GM19240 (cell line): ENCODE measurements at regions not wholly inside any gene's neighbourhood (a gene's known extent, or its start where the extent isn't known, plus 50 kb on each side); places are given as distances from the start of the nearest gene placed in this dataset.

Experiments used
- DNase-seq: peaks from one replicate; pipeline ENCODE4 v3.0.0; 2011; ENCODE audit warnings: low spot score; ENCODE audit not compliant: insufficient read length

DNA sequence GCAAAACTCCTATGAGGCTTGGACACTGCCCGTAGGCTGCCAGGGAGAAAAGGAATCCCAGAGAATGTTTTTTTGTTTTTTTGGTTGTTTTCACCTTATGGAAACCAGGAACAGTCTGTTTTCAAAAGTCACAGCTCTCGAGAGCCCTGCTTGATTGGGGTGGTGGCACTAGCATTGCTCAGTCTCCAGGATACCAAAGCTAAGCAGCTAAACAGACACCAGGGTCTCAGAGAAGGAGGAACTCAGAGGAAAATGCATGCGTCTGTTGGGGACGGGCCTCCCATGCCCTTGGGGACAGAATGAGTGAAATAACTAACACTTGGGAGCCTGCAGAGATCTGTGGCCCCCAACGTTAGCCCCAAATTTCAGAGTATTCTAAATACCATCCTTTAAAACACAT is 178.8 kb downstream of the SOX9 start:
- DNase-seq: no peak

DNA sequence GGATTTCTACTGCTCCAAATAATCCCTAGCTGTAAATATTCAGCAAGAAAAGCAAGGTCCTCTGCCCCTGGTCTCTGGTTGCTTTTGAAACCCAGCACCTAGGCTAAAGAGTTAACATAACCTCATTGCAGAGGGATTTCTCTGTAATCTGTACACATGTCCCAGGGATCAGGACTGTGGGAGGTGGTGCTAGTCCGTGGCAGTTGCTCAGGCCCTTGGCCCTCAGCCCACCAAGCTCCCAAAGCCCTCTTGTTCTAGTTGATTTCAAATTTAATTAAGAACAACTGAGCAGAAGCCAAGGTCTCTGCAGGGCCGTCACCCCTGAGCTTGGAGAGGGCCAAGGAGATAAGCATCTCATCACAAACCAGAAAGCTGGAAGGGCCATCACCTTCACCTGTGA is 181.1 kb downstream of the SOX9 start:
- no peak for DNase-seq

DNA sequence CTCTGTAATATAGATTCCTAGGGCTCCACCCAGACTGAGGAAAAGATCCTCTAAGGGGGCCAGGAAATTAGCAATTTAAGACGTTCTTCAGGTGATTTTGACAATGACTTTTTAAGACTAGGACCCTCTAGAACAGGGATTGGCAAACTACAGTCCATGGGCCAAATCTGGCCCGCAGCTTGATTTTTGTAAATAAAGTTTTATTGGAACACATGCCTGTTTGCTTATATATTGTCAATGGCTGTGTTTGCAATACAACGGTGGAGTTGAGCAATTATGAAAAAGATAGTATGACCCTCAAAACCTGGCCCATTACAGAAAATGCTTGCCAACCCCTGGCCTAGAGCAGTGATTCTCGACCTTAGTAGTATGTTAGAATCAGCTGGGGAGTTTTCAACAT is 181.9 kb downstream of the SOX9 start:
- no peak for DNase-seq

- DNase-seq: no peak
Observed at GRCh38 chr17:72303787-72304733, 183.2 kb downstream of the SOX9 start.

GRCh38 chr17:72304859-72305258 is 184.0 kb downstream of the SOX9 start:
- no peak for DNase-seq

GRCh38 chr17:72305472-72305871 is 184.7 kb downstream of the SOX9 start:
- no peak for DNase-seq

DNA sequence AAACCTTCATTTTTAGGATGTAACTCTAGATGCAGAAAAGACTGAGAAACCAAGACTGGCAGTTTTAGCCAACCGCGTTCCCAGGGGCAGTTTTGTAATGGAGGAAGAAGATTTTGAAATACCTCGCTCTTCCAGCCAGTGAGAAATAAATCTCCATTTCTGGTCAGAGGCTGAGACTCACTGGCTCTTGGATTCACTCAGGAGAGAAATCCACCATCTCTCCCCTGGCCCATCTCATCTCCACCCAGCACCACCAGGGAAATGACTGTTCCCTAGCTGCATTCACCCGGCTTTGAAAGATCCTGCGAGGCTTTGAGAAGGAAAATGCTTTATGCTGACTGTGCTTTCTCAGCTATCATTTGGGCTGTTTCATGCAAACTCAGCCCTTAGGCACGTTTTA is 185.2 kb downstream of the SOX9 start:
- DNase-seq: no peak

DNA sequence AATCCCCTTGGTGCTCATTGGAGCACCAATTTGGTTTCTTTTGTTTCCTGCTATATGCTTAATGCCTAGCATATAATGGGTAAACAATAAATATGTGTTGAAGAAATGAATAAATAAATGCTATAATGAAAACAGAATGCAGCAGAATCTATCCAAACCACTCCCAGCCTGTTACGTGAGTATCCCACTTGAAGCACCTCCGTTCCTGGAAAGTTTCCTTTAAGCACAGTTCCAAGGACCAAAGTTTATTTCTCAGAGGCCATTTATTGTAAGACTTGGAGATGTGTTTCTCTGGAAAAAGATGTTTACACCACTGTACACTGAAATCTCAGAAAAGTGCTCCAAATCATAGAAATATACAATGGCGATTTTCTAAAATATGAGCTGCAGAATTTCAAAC is 187.0 kb downstream of the SOX9 start:
- no peak for DNase-seq

- no peak for DNase-seq
Observed at GRCh38 chr17:72308744-72309385, 188.0 kb downstream of the SOX9 start.

DNA sequence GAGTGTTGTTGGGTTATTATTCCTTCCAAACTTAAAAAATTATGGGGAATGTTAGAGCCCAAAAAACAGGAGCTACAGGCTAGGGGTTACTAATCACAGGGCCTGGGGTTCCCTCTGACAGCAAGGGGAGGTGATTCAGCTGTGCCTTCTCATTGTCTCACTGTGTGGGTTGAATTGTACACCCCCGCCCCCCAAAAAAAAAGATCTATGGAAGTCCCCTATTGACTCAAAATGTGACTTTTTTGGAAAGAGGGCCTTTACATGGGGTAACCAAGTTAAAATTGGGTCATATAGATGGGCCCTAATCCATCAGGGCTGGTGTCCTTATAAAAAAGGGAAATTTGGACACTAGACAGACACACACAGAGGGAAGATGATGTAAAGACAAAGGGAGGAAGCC is 190.2 kb downstream of the SOX9 start:
- no peak for DNase-seq

GRCh38 chr17:72315122-72315913 is 194.5 kb downstream of the SOX9 start:
- no peak for DNase-seq

DNA sequence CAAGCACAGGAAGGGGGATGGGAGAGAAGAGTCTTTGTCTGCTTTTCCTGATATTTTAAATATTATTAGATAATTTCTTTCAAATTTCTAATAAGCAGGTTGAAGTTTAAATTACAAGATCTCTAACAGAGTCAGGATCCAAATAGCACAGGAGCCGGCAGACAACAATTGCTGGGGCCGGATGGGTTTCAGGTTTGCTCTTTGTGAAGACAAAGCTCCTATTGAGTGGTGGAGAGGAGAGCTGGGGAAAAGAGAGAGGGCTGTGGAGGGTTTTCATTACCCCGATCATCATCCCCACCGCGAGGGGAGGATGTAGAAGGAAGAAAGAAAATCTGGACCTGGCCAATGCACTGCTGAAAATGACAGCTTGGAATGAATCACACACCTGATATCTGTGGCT is 197.3 kb downstream of the SOX9 start:
- no peak for DNase-seq

DNA sequence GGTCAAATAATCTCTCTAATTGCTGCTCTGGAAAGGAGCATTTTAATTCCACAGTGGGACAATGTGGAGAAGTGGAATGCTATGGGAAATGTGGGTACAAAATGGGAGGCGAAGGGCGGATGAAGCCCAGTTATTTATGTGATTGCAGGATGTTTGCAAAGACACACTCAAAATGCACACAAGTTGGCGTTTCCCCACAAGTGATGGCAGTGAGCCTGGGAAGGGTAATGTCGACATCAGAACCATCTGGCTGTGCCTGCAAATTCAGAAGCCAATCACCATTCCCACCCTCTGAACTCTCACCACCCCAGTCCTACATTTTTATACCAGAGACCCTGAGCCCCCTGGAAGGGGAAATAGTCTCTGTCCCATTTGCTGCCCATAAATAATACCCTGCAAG is 201.1 kb downstream of the SOX9 start:
- DNase-seq: no peak

DNA sequence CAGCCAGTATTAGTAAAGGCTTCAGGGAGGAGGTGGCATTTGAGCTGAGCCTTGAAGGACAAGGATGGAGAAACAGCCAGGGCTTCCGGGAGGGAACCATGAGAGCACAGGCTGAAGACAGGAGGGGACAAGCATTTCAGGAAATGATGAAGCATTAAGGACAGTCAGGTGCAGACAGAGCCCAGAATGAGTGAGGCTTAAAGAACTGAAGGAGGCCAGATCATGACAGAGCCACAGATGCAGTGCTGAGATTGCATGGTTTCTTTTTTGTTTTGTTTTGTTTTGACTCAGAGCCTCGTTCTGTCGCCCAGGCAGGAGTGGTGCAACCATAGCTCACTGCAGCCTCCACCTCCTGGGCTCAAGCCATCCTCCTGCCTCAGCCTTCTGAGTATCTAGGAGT is 211.5 kb downstream of the SOX9 start:
- DNase-seq: no peak

DNA sequence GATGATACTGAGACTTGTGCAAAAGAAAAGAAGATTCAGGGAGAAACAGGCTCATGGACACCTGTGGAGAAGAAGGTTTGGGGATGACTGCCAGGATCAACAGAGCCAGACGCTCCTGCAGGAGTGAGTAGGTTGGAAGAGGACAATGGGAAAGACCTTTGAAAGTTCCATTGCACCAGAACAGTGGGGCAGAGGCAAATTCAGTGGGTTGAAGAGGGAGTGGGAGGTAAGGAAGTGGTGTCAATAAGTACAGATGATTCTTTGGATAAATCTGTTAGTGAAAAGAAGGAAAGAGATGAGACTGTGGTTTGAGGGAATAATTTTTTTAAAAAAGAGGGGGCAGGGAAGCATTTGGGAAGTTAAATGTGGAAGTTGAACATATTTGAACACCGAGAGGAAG is 212.8 kb downstream of the SOX9 start:
- DNase-seq: no peak

DNA sequence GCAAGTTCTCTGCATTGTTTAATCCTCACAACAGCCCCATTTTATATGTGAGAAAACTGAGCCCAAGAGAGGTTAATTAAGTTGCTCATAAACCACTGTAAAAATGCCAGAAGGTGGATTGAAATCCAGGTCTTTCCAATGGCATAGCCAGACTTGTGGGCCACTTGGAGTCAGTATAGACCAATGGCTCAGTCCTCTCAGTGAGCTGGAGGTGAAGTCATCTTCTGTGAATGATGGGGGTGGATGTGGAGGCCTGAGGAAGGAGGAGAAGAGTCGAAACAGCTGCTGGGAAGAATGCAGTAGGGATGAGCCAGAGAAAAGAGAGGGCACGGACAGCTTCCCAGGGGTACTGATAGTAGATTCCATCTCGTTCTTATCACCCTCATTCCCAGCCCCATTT is 213.4 kb downstream of the SOX9 start:
- DNase-seq: no peak

DNA sequence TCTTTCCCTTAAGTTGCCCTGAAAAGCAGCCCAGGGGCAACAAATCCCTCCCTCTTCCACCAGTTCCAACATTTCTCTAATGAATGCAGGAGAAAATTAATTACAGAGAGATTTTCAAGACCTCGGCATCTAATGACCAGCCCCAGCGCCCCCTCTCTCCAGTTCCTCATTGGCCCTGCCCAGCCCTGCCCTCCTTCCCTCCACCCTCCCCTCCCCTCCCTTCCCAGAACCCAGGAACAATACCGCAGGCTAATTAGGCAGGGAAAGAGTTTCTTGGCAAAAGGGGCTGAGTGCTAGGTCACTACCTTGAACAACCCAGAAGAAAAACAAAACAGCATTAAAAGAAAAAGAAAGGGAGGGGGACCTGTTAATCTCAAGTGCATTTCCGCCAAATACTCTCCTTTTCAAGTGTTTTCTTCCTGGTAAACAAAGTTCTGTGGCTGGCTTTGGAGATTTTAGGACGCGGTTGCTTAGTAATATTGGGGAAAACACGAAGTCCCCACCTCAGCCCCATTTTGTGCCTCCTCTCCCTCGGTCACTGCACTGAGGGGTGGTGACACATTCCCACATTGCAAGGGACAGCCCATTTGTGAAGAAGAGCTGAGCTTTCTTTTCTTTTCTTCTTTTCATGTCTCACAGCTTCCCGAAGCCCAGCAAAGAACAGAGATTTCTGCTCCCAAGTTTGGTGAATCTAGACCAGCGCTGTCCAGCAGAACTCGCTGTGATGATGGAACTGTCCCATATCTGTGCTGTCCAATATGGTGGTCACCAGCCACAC is 215.4 kb downstream of the SOX9 start:
- no peak for DNase-seq

GRCh38 chr17:72336804-72337070 is 215.9 kb downstream of the SOX9 start:
- no peak for DNase-seq

DNA sequence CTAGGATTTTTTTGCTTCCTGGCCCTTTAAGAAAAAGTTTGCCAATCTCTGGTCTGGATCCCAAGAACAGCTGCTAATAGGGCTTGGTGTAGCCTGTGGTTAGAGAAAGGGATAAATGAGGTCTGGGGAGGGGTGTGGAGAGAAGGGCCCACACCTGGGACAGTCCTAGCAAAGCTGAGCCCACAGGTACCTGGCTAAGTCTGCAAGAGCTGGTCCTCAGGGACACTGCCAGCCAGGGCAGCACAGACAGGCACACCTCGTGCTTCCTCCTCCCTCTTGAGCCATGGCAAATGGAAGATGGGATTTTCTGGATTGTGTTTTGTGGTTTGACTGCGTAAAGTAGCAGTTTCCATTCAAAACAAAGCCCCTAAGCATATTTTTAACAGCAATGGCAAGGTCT is 217.5 kb downstream of the SOX9 start:
- DNase-seq: no peak

DNA sequence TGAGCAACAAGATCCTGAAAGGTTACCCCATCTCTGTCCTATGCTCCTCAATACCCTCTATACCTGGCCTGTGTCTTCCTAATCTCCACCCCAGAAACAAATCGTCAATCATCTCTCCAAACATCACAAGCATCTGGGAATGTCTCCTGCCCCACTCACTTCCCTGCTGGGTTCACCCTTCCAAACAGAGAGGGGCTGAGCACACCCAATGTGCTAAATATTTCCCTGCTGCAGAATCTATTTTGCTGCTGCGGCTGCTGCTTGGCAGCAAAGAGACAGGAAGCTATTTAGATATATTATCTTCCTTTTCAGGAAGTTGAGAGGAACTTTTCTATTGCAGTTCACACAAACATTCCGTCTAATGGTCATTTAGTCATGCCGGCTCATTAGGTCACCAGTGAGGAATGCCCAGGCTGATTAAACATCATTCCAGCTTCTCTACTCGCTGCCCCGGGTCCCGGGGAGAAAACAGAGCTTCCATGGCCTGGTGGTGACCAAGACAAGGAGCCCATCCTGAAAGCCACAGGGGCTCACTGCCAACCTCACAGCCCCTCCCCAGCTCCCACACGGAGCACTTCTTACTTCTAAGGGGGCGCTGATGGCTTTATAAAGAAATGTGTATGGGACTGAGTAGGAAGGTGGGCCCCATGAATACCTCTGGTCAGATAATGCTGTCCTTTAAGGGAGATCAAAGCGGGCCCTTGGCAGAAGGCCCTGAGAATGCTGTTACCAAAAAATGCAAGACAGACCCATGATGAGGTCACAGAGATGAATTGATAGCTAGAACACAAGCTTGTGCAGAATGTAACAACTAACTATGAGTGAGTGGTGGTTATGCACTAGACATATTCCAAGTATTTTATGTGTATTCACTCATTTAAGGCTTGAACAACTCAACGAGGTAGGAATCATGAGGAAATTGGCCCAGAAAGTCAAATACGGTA is 218.3 kb downstream of the SOX9 start:
- no peak for DNase-seq

DNA sequence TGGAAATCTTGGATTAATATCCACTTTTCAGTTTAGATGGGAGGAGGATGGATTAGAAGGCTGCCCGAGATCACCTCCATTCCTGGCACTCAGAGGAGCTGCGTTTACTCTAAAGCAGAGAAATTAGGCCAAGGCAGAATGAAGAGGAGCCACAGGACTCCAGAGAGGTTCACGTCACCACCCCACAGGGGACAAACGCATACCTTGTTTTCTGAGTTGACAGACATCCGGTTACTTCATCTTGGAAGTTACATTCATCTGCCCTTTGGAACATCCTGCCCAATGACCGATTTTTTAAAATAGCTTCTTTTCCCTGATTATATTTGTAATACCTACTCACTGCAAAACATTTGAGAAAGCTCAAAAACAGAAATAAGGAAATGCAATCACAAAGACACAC is 220.0 kb downstream of the SOX9 start:
- DNase-seq: no peak
